HG02588 (cell line): ENCODE measurements at regions not wholly inside any gene's neighbourhood (a gene's known extent, or its start where the extent isn't known, plus 50 kb on each side); places are given as distances from the start of the nearest gene placed in this dataset.
"Not testable (repeated sequence)": the region's sequence is repeated elsewhere in the genome, so short reads cannot be mapped to it uniquely, and the experiment has no call there.

ENCODE experiments used
- ATAC-seq: cut with Tn5 transposase; IDR thresholded peaks from one replicate; pipeline ENCODE4 v1.9.1; 2021; ENCODE audit warnings: mild to moderate bottlenecking, moderate library complexity; ENCODE audit not compliant: unreplicated experiment

- no peak for ATAC-seq
Measured at GRCh38 chr12:92248977-92249376, 103.3 kb upstream of the BTG1 start.

GRCh38 chr12:92244036-92244435 is 98.4 kb upstream of the BTG1 start:
- no peak for ATAC-seq

DNA sequence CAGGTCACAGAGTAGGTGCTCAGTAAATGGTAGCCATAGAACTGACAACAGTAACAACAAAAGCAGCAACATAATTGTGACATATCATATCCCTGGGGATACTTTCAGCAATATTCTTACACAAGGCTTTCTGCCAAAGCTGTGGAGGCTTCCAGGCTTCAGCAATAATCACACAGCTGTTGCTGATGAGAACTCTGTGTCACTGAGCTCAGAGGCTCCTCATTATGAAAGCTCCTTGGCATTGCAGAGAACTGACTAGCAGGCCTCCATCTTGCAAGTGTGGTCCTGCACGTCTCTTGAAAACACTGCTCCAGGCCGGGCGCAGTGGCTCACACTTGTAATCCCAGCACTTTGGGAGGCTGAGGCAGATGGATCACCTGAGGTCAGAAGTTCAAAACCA is 97.3 kb upstream of the BTG1 start:
- no peak for ATAC-seq

GRCh38 chr12:92237762-92238523 is 92.3 kb upstream of the BTG1 start:
- no peak for ATAC-seq

- ATAC-seq, result no peak
Measured at GRCh38 chr12:92237262-92237661, 91.6 kb upstream of the BTG1 start.

- ATAC-seq, result no peak
Measured at GRCh38 chr12:92235703-92236472, 90.2 kb upstream of the BTG1 start.

DNA sequence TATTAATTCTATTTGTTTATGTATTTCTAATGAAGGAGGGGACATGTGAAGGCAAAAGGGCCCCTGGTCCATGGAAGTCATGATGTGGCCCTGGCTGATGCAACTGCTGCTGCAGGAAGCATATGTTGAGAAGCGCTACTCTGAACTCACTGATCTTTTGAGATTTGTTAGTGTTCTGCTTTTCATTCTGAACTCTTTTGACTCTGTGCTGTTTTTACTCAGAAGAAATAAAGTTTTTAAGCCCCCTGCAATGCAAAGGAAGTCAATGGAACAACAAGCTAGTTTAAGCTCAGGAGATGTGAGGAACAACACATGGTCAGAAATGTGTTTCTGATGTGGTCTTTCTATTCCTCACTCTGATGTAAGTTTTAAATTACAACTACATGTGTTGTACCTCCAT is 88.9 kb upstream of the BTG1 start:
- ATAC-seq, result no peak

DNA sequence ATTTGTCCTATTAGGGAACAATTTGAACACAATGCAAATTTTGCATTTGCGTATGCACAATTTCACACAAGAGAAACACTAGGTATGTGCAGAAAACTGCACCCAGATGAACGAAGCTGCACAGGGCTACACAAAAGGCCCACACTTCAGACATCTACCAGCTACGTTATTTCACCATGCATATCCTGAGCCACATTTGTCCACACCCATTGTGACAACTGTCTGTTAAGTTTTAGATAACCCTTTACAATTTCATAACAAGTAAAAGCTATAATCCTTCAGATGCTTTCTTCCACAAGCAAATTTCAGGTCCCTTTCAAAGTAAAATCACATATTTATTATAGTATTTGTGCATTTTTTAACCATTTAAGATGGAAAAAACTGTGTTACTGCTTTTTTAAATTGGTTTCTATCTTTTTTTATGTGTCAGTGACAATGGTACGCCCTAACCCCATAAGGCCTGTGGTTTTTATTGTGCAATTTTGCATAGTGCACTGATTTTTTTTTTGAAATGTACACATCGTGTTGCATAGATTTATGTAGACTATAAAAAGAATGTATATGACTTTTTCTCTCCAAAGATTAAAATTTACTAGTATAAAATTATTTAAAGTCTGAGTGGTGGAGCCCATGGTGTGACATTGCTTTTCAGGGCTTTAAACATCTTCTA is 87.8 kb upstream of the BTG1 start:
- no peak for ATAC-seq

DNA sequence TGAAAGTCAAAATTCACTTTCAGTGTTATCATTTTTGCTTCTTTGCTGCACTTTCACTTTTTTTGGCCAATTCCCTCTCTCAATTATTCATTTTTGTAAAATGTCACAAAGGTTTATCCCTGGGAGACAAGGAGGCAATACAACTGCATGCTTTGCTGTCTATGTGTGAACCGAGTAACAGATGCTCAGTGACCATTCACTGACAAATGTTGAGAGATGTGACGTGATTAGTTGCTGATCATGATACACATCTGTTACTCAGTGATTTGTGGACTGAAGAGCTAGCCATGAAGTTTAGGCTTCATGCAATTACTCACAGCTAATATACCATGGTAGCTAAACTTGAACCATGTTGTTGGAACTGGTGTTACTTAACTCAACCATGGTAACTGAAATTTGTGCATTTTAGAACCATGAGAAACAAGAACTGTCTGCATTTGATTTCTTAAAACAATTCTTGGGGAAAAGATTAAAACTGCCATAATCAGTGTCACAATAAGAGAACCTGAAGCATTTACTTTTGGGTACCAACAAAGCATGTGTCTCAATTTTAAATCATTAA is 86.8 kb upstream of the BTG1 start:
- ATAC-seq, result not testable (repeated sequence)

GRCh38 chr12:92231945-92232344 is 86.3 kb upstream of the BTG1 start:
- not testable (repeated sequence) for ATAC-seq

- not testable (repeated sequence) for ATAC-seq
Measured at GRCh38 chr12:92231532-92231931, 85.9 kb upstream of the BTG1 start.

DNA sequence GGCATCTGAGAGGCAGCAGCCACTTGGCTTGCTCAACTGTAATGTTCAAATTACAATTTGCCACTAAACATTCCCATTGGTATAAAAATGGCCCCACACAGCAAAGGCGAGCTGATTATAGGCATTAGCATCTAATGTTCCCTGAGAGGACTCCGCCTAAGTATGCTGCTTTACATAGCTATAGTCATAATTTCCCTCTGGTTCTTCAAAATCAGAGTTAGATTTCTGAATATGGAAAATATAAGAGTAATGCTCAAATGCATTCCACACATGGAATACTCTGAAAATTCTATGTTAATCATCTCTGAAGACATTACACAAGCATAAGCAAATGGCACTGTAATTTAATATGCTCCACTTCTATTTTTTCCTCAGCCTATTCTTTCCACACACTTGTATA is 83.7 kb upstream of the BTG1 start:
- no peak for ATAC-seq

DNA sequence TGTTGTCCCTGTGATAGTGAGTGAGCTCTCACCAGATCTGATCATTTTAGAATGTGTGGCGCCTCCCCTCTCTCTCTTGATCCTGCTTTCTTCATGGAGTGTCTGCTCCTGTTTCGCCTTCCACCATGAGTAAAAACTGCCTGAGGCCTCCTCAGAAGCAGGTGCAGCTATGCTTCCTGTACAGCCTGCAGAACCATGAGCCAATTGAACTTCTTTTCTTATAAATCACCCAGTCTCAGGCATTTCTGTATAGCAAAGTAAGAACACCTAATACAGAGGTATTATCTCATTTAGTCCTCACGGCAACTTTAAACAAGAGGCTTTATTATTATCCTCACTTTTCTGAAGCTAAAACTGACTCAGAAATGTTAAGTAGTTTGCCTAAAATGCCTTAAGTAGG is 81.3 kb upstream of the BTG1 start:
- ATAC-seq, result no peak

DNA sequence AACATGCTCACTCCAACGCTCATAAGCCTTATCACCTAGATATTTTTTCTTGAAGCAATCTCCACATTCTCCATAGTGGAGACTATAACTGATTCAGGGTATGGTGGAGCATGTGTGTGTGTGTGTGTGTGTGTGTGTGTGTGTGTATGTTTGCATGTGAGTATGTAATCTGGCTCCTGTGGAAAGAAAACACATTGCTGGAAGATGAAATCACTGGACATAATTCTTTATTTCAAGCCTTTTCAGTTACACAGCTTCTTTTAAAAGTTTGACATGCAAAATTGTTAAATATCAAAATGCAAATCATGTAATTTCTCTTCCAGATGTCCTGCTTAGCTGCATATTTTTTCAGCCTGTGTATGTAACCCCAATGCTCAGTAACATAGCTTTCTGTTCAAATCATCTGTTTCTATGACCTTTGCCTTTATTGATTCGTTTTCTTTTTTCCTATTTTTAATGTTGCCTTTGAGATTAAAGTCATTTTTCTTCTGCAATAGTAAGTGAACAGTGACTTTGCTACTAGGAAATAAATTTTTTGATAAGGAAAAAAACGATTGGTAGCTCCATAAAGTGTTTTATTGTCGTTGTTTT is 80.5 kb upstream of the BTG1 start:
- no peak for ATAC-seq

DNA sequence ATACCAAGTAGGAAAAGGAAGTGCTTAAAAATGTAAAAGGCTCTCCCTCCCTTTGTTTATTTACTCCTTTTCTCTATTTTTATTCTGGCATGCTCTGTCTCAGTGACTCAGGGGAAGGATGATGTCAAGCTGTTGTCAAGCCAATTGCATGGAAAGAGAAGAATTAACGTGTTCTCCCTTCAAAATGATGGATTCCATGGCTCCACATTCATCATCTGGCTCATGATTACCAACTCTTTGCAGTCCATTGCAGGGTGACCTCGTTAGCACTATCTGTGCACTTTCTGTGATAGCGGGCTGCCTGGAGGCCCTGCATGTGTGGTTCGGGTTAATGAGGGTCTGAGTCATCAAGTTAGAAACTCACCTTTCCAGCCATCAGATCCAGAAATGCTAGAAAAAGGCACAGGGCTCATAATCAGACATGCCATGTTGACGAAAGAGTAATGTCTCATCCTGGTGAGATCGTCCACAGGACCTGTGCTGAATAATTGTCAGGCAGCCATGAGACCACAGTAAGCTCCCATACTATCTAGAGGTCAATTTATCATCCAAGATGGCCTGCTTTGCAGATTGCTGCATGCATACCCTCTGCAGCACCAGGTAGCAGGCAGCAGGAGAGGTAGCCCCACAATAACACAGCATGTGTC is 79.2 kb upstream of the BTG1 start:
- no peak for ATAC-seq

DNA sequence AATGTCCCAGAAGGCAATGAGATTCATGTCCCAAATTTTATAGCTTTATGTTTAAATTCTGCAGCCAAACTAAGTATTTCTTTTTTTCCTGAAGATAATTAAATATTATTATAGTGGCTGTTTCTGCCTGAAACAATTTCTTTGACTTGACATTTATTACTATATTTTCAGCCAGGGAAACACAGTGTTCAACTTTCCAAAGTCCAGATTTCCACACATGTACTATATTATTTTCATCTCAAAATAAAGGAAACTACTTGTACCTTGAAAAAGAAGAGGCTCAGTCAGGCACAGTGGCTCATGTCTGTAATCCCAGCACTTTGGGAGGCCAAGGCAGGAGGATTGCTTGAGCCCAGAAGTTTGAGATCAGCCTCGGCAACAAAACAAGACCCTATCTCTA is 77.8 kb upstream of the BTG1 start:
- ATAC-seq, result no peak

DNA sequence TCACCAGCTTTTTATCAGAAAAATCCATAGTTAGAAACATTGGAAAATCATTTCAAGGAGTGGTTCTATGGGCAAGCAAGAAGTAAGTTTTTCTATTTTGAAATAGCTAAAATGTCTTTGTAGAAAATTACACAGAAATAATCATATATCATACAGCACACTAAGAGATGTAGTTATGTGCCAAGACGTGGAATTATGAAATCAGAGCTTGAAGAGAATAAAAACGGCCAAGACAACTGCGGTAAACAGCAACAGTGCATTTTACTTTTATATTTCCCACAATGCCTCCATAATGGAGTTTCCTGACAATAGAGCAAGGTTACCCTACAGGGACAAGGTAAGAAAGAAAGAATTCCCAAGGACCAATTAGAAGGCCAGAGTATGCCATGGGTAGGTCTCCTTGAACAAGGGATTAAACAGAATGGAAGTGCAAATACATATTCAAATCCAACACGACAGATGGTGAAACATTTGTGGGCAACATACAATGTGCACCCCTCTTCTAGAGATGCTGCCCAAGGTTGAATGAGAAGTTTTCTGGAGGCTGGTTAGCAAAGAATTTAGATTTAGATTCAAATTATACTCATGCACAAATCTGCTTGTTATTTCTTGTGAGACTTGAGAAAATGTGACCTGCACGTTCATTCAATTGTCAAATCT is 76.1 kb upstream of the BTG1 start:
- ATAC-seq, result no peak

GRCh38 chr12:92218394-92219077 is 72.9 kb upstream of the BTG1 start:
- no peak for ATAC-seq

GRCh38 chr12:92216092-92216491 is 70.4 kb upstream of the BTG1 start:
- ATAC-seq, result no peak

GRCh38 chr12:92215358-92215757 is 69.7 kb upstream of the BTG1 start:
- no peak for ATAC-seq
